ENCODE measurements at regions not wholly inside any gene's neighbourhood (a gene's known extent, or its start where the extent isn't known, plus 50 kb on each side); places are given as distances from the start of the nearest gene placed in this dataset.

DNA sequence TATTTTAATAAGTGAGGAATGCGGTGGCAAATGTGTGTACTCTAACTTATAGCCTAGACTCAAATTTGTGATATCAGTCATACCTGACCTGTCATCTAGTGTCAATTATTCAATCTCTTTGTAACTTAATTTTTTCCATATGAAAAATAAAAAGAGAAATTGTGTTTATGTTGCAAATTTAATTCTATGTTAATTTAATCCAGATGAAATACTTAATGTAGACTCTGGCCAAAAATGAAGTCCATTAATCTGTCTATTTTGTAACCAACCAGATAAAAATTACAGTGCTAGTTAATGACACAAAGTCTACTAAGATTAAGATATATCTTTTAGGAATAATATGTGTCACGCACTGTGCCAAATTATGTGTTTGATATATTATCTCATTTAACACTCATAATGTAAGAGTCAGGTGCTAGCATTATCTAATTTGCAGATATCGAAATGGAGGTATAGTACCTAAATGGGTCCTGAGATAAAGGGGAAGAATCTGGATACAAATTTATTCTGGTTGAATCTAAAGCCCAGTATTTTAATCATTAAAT lies 712.1 kb downstream of the KCTD16 start:
- intact Hi-C loops (cut with micrococcal nuclease): no loop called here

DNA sequence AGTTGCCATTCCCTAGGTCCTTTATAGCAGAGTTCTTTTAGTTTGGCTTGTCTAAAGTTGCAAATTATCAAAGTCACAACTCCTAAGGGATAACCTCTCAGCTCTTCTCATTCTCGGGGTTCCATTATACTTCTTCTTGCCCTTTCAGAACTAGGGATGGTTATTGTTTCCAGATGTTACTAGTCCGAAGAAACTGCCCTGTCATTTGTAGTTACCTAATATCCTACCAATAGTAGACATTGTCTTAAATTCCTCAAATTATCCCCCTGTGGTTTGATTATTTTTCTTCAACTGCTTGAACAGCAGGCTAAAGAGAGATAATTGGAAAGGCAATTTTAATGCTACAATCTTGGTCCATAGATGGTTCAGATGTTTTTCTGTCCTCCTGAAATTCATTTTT lies 709.8 kb downstream of the KCTD16 start:
- Mint-ChIP-seq H3K9me3 (peaks cover 0 to 24% (median 5%) of the 10 kb centered on the region in 11 donors), H3K27ac (no peak overlapping the region), H3K36me3 (no peaks in the 10 kb centered on the region), H3K4me3 (no peak overlapping the region), H3K27me3 (no peaks in the 10 kb centered on the region), H3K4me1 (no peaks in the 10 kb centered on the region)
- H3K36me3 ChIP-seq (ENCODE audit: control insufficient read depth in 2 of 3, insufficient read depth in 3 of 3, low read length in 3 of 3): no peaks in the 10 kb centered on the region
- no peak overlapping the region for H3K27ac ChIP-seq (ENCODE audit: low read depth, low read length)
- H3K27me3 ChIP-seq (ENCODE audit: control insufficient read depth in 2 of 2, insufficient read depth in 2 of 2, low read length in 2 of 2): no peaks in the 10 kb centered on the region
- ChIA-PET CTCF (no interaction called here), POLR2A (no interaction called here)
- no peak for DNase-seq
- H3K9me3 ChIP-seq (ENCODE audit: control insufficient read depth in 2 of 3, low read length in 3 of 3): no peaks in the 10 kb centered on the region
- intact Hi-C loops (cut with micrococcal nuclease): no loop called here
- no peaks in the 10 kb centered on the region for H3K4me1 ChIP-seq (ENCODE audit: control insufficient read depth in 2 of 2, insufficient read depth in 2 of 2, low read length in 2 of 2)
- H3K4me3 ChIP-seq (ENCODE audit: low read length): no peak overlapping the region
- no peak for ATAC-seq

More for the DNA sequence above, 712.1 kb downstream of the KCTD16 start:
- ATAC-seq (no peak), DNase-seq (no peak)
- H3K27me3 Mint-ChIP-seq: no peaks in the 10 kb centered on the region
- H3K4me3 Mint-ChIP-seq: no peak overlapping the region
- H3K27me3 ChIP-seq (ENCODE audit: control insufficient read depth in 2 of 2, insufficient read depth in 2 of 2, low read length in 2 of 2): no peaks in the 10 kb centered on the region
- H3K4me1 Mint-ChIP-seq: no peaks in the 10 kb centered on the region
- no peaks in the 10 kb centered on the region for H3K36me3 Mint-ChIP-seq
- no peaks in the 10 kb centered on the region for H3K4me1 ChIP-seq (ENCODE audit: control insufficient read depth in 2 of 2, insufficient read depth in 2 of 2, low read length in 2 of 2)
- no peak overlapping the region for H3K27ac Mint-ChIP-seq
- no peak overlapping the region for H3K27ac ChIP-seq (ENCODE audit: low read depth, low read length)
- no peaks in the 10 kb centered on the region for H3K36me3 ChIP-seq (ENCODE audit: control insufficient read depth in 2 of 3, insufficient read depth in 3 of 3, low read length in 3 of 3)
- CTCF ChIA-PET: no interaction called here
- H3K9me3 Mint-ChIP-seq: peaks cover 0 to 27% (median 4%) of the 10 kb centered on the region in 11 donors
- no peak overlapping the region for H3K4me3 ChIP-seq (ENCODE audit: low read length)
- POLR2A ChIA-PET: no interaction called here
- no peaks in the 10 kb centered on the region for H3K9me3 ChIP-seq (ENCODE audit: control insufficient read depth in 2 of 3, low read length in 3 of 3)

DNA sequence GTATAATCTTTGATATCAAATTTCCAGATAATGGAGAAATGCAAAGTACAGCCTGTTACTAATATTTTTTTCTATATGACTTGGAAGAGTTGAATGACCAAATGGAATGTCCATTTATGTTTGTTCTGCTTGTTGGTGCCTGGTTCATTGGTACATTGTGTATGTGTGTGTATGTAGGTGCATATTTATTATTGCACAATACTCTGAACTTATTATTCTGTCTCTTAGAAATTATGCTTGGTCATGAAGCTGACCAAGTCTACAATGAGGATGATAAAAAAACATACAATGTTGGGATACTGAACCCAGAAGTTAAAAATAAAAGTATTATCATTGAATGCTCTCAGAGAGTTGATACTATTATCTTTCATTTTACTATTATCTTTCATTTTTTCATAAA lies 706.3 kb downstream of the KCTD16 start:
- Histone ChIP-seq H3K27me3 (ENCODE audit: control insufficient read depth in 2 of 2, insufficient read depth in 2 of 2, low read length in 2 of 2) (no peaks in the 10 kb centered on the region), H3K27ac (ENCODE audit: low read depth, low read length) (no peak overlapping the region), H3K4me1 (ENCODE audit: control insufficient read depth in 2 of 2, insufficient read depth in 2 of 2, low read length in 2 of 2) (no peaks in the 10 kb centered on the region), H3K36me3 (ENCODE audit: control insufficient read depth in 2 of 3, insufficient read depth in 3 of 3, low read length in 3 of 3) (no peaks in the 10 kb centered on the region), H3K9me3 (ENCODE audit: control insufficient read depth in 2 of 3, low read length in 3 of 3) (no peaks in the 10 kb centered on the region), H3K4me3 (ENCODE audit: low read length) (no peak overlapping the region)
- no peak overlapping the region for H3K27ac Mint-ChIP-seq
- peaks cover 0 to 26% (median 6%) of the 10 kb centered on the region in 11 donors for H3K9me3 Mint-ChIP-seq
- ChIA-PET POLR2A (no interaction called here), CTCF (no interaction called here)
- H3K36me3 Mint-ChIP-seq: no peaks in the 10 kb centered on the region
- no peak for ATAC-seq
- H3K27me3 Mint-ChIP-seq: no peaks in the 10 kb centered on the region
- H3K4me1 Mint-ChIP-seq: no peaks in the 10 kb centered on the region
- no peak overlapping the region for H3K4me3 Mint-ChIP-seq
- DNase-seq: no peak
- intact Hi-C loops (cut with micrococcal nuclease): no loop called here

GRCh38 chr5:144873076-144873475 lies 702.4 kb downstream of the KCTD16 start:
- no peaks in the 10 kb centered on the region for H3K4me1 ChIP-seq (ENCODE audit: control insufficient read depth in 2 of 2, insufficient read depth in 2 of 2, low read length in 2 of 2)
- ATAC-seq: no peak
- Mint-ChIP-seq H3K27ac (no peak overlapping the region), H3K27me3 (no peaks in the 10 kb centered on the region), H3K36me3 (no peaks in the 10 kb centered on the region), H3K9me3 (peaks cover 0 to 21% (median 6%) of the 10 kb centered on the region in 11 donors), H3K4me3 (no peak overlapping the region), H3K4me1 (no peaks in the 10 kb centered on the region)
- H3K4me3 ChIP-seq (ENCODE audit: low read length): no peak overlapping the region
- no peaks in the 10 kb centered on the region for H3K9me3 ChIP-seq (ENCODE audit: control insufficient read depth in 2 of 3, low read length in 3 of 3)
- ChIA-PET POLR2A (no interaction called here), CTCF (no interaction called here)
- H3K27me3 ChIP-seq (ENCODE audit: control insufficient read depth in 2 of 2, insufficient read depth in 2 of 2, low read length in 2 of 2): no peaks in the 10 kb centered on the region
- intact Hi-C loops (cut with micrococcal nuclease): no loop called here
- no peak overlapping the region for H3K27ac ChIP-seq (ENCODE audit: low read depth, low read length)
- H3K36me3 ChIP-seq (ENCODE audit: control insufficient read depth in 2 of 3, insufficient read depth in 3 of 3, low read length in 3 of 3): no peaks in the 10 kb centered on the region
- no peak for DNase-seq

DNA sequence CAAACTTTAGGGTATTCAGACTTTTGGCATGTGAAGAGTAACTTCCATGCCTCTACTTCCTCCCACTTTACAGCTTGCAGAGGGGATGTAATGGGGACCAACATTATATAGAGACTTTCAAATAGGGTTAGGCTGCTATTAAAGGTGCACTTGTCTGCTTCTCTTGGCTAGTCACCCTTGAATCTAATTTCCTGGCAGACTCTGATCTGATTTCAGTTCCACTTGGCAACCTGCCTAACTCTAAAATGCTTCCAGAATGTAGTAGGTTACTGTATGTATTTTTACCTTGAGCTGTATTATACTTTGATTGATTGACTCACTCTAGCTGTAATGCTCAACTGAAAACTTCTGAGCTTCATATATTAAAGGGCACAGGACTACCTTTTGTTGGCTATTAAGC lies 693.4 kb downstream of the KCTD16 start:
- H3K9me3 ChIP-seq (ENCODE audit: control insufficient read depth in 2 of 3, low read length in 3 of 3): peaks cover 0 to 3% (median 0%) of the 10 kb centered on the region in 3 experiments
- ChIA-PET POLR2A (no interaction called here), CTCF (no interaction called here)
- H3K4me3 ChIP-seq (ENCODE audit: low read length): no peak overlapping the region
- Mint-ChIP-seq H3K4me3 (no peak overlapping the region), H3K27ac (no peak overlapping the region), H3K9me3 (peaks cover 0 to 10% (median 3%) of the 10 kb centered on the region in 11 donors), H3K36me3 (no peaks in the 10 kb centered on the region), H3K27me3 (no peaks in the 10 kb centered on the region), H3K4me1 (no peaks in the 10 kb centered on the region)
- no peak overlapping the region for H3K27ac ChIP-seq (ENCODE audit: low read depth, low read length)
- no peaks in the 10 kb centered on the region for H3K4me1 ChIP-seq (ENCODE audit: control insufficient read depth in 2 of 2, insufficient read depth in 2 of 2, low read length in 2 of 2)
- DNase-seq (no peak), ATAC-seq (no peak)
- no peaks in the 10 kb centered on the region for H3K36me3 ChIP-seq (ENCODE audit: control insufficient read depth in 2 of 3, insufficient read depth in 3 of 3, low read length in 3 of 3)
- intact Hi-C loops (cut with micrococcal nuclease): no loop called here
- H3K27me3 ChIP-seq (ENCODE audit: control insufficient read depth in 2 of 2, insufficient read depth in 2 of 2, low read length in 2 of 2): no peaks in the 10 kb centered on the region

DNA sequence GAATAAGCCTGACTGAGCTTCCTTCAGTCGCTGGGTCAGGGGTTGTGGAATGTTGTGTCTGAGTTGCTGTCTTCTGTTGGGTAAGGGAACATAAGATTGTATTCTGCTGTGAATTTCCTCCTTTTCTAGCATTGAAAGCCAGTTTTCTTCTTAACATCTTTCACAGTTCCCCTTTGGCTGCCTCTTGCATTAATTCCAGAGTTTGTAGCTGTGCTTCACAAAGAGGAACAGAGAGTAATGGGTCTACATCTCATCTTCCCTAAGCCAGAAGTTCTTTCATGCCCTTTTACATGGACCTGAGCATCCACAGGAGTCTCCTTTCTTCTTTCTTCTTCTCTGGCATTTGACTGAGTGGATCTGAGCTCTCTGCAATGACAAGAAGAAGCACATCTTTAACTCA lies 686.8 kb downstream of the KCTD16 start:
- Histone ChIP-seq H3K27ac (ENCODE audit: low read depth, low read length) (no peak overlapping the region), H3K27me3 (ENCODE audit: control insufficient read depth in 2 of 2, insufficient read depth in 2 of 2, low read length in 2 of 2) (no peaks in the 10 kb centered on the region), H3K4me1 (ENCODE audit: control insufficient read depth in 2 of 2, insufficient read depth in 2 of 2, low read length in 2 of 2) (no peaks in the 10 kb centered on the region), H3K36me3 (ENCODE audit: control insufficient read depth in 2 of 3, insufficient read depth in 3 of 3, low read length in 3 of 3) (no peaks in the 10 kb centered on the region), H3K4me3 (ENCODE audit: low read length) (no peak overlapping the region), H3K9me3 (ENCODE audit: control insufficient read depth in 2 of 3, low read length in 3 of 3) (no peaks in the 10 kb centered on the region)
- no peak overlapping the region for H3K27ac Mint-ChIP-seq
- no peak for ATAC-seq
- ChIA-PET CTCF (no interaction called here), POLR2A (no interaction called here)
- intact Hi-C loops (cut with micrococcal nuclease): no loop called here
- H3K9me3 Mint-ChIP-seq: peaks cover 0 to 21% (median 3%) of the 10 kb centered on the region in 11 donors
- no peak for DNase-seq
- H3K4me1 Mint-ChIP-seq: no peaks in the 10 kb centered on the region
- H3K27me3 Mint-ChIP-seq: no peaks in the 10 kb centered on the region
- no peak overlapping the region for H3K4me3 Mint-ChIP-seq
- H3K36me3 Mint-ChIP-seq: no peaks in the 10 kb centered on the region

GRCh38 chr5:144844086-144844485 lies 673.4 kb downstream of the KCTD16 start:
- Mint-ChIP-seq H3K4me3 (no peak overlapping the region), H3K9me3 (peaks cover 4 to 15% (median 9%) of the 10 kb centered on the region in 11 donors), H3K4me1 (no peaks in the 10 kb centered on the region), H3K36me3 (peaks cover 0 to 3% (median 0%) of the 10 kb centered on the region in 5 donors), H3K27me3 (no peaks in the 10 kb centered on the region), H3K27ac (no peak overlapping the region)
- no peaks in the 10 kb centered on the region for H3K27me3 ChIP-seq (ENCODE audit: control insufficient read depth in 2 of 2, insufficient read depth in 2 of 2, low read length in 2 of 2)
- H3K27ac ChIP-seq (ENCODE audit: low read depth, low read length): no peak overlapping the region
- no peak for ATAC-seq
- no peaks in the 10 kb centered on the region for H3K36me3 ChIP-seq (ENCODE audit: control insufficient read depth in 2 of 3, insufficient read depth in 3 of 3, low read length in 3 of 3)
- no peak for DNase-seq
- ChIA-PET POLR2A (no interaction called here), CTCF (no interaction called here)
- H3K9me3 ChIP-seq (ENCODE audit: control insufficient read depth in 2 of 3, low read length in 3 of 3): no peaks in the 10 kb centered on the region
- intact Hi-C loops (cut with micrococcal nuclease): no loop called here
- no peak overlapping the region for H3K4me3 ChIP-seq (ENCODE audit: low read length)
- no peaks in the 10 kb centered on the region for H3K4me1 ChIP-seq (ENCODE audit: control insufficient read depth in 2 of 2, insufficient read depth in 2 of 2, low read length in 2 of 2)

Measured in naive thymus-derived CD4-positive, alpha-beta T cell (primary cell).